ENCODE measurements at regions not wholly inside any gene's neighbourhood (a gene's known extent, or its start where the extent isn't known, plus 50 kb on each side); places are given as distances from the start of the nearest gene placed in this dataset.
"Not testable (repeated sequence)": the region's sequence is repeated elsewhere in the genome, so short reads cannot be mapped to it uniquely, and the experiment has no call there.

DNA sequence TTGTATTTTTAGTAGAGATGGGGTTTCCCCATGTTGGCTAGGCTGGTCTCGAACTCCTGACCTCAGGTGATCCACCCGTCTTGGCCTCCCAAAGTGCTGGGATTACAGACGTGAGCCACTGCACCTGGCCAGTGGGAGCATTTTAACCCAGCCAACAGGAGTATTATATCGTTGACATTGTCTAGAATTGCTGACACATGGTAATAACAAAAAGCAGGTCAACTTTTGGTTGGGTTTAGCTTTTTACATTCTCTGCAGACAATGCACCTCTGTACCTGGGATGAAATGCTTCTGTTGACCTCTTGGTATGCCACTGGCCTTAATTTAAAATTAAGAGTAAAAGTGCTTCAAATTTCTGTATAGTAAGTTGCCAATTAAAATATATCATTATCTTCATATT lies 245.6 kb downstream of the TTC6 start:
- DNase-seq: not testable (repeated sequence)

DNA sequence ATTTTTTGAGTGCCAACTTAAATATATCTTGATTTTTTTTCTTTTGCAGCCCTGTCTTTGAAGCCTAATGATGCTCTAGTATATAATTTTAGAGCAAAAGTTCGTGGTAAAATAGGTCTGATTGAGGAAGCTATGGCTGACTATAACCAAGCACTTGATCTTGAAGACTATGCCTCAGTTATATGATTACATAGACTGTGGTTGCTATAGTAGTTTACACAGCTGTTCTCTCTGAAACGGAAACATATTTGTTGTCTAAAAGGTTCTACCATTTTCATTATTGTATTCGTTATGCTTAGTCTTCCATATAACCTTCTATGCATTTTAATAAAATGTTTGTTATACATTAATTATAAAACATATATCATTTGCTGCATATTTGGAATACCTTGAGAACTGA lies 246.7 kb downstream of the TTC6 start:
- DNase-seq: no peak

GRCh38 chr14:37843954-37844607 lies 248.7 kb downstream of the TTC6 start:
- DNase-seq: no peak

DNA sequence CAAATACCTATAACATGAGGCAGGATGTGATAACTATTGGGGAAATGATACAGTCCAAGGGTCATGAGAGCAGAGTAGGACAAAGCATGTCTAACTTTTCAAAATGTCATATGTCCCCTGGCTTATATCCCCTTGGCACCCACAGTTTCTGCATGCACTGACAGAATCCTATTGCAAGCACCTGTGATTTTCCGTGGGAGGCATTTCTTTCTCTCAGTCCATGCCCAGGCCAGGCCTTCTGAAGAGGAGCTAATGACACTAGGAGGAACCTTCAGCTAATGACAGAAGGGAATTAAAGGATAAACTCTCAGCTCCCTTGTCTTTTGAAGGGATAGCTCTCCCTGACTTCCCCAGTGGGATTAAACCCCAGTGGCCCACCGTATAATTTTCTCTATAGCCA lies 249.2 kb downstream of the TTC6 start:
- no peak for DNase-seq

GRCh38 chr14:37848985-37849621 lies 253.7 kb downstream of the TTC6 start:
- DNase-seq: no peak

DNA sequence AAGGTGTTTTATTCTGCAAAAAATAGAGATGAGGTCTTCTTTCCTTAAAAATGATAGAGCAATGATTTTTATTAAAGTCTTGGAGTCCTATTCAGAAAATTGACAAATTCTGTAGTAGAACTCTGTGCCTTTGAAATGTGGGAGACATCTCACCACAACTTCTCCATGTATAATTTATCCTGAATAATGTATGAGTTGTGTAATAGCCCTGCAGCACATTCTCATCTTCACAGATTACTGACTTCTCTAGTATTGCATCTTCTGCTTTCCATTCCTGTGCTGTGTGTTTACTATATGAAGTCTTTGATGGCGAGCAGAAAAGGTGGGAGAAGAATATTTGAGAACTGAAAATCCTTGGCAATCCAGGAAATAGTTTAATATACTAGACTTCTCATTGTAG lies 255.6 kb downstream of the TTC6 start:
- DNase-seq: no peak

- no peak for DNase-seq
These were observed 260.4 kb downstream of the TTC6 start for GRCh38 chr14:37855871-37856270.

DNA sequence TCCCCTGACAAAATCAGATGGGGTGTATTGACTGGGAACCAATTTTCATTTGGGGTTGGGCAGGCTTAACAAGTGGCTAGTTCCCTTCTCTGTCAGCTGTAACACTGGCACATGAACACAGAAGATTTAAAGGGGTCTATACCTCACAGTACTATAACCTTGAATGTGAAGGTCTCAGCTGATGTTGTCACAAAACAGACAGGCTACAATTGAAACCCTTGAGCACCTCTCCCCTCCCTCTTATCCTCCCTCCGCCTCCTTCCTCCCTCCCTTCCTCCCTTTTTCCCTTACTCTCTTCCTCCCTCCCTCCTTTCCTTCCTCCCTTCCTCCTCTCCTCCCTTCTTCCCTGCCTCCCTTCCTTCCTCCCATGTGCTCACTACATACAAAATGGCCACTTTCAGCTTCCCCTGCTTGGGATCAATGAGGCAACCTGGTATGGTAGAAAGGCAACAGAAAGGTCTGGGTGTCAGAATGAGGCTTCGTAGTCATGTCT lies 262.4 kb downstream of the TTC6 start:
- no peak for DNase-seq

DNA sequence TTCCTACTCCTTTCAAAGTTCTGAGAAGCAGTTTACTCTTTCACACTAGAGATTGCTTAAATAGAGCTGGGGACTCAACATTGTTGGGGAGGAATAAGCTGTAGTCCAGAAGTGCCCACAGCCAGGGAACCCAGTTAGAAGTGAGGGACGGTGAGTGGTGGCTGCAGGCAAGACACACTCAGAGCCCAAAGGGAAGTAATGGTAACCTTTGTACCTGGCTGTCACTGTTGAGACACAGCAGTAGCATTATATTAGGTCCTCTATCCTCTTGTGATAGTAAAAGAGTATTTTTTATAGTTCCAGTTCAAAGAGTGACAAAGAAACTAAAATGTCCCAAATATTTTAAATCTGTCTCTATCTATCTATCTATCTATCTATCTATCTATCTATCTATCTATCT lies 263.3 kb downstream of the TTC6 start:
- no peak for DNase-seq

DNA sequence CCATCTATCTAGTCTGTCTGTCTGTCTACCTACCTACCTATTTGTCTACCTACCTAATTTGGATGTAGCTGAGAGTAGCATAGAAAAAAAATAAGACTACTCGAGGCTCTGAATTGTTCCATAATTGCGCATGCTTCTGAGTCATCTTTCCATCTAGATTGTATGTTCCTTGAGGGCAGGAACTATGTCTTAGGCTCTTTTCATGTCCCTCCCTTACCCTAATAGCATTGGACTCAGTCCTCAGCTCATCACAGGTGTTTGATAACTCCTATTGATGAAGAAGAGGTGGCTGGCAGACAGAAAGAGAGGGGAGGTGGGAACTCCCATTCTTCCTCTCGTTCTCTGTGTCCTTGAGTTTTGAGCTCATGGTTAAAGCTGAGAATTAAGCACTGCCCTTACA lies 263.7 kb downstream of the TTC6 start:
- DNase-seq: no peak

DNA sequence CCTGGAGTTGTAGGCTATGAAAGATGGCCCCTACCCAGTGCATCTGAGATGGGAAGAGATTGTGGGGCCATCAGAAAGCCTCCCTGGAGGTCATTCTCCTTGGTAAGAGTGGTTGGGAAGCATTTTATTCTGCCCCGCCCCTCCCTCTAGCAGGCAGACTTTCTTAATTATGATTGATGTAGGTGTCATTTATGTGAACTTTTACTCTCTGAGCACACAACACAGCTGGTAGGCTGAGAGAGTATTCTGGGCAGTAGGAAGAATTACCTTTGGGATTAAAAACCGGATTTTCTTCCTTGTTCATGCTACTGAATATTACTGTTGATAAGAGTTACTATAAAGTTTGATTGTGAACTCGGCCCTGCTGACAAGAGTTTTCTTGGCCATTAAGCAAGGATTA lies 266.8 kb downstream of the TTC6 start:
- no peak for DNase-seq

DNA sequence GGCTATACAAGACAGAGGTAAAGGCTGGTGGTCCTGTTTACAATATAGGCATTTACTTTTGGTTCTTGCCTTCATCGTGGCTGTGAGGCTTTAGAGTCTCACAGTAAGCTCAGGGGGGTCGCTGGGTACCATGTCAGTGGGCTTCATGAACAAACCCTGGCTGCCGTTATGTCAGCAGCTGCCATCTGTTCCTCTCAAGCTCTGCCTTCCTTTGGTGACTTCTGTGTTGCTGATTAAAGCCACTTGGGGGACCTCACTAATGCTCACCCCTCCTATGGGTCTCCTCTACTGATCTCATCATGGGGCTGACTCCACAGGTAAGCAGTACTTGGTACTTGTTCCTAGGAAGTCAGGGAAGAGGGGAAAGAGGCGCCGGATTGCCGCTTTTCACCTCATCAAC lies 268.7 kb downstream of the TTC6 start:
- no peak for DNase-seq

- DNase-seq: peak in 7 of 56 donors; percentile 3 to 29 (median 12)
These were observed 269.7 kb downstream of the TTC6 start for GRCh38 chr14:37864861-37865718.

DNA sequence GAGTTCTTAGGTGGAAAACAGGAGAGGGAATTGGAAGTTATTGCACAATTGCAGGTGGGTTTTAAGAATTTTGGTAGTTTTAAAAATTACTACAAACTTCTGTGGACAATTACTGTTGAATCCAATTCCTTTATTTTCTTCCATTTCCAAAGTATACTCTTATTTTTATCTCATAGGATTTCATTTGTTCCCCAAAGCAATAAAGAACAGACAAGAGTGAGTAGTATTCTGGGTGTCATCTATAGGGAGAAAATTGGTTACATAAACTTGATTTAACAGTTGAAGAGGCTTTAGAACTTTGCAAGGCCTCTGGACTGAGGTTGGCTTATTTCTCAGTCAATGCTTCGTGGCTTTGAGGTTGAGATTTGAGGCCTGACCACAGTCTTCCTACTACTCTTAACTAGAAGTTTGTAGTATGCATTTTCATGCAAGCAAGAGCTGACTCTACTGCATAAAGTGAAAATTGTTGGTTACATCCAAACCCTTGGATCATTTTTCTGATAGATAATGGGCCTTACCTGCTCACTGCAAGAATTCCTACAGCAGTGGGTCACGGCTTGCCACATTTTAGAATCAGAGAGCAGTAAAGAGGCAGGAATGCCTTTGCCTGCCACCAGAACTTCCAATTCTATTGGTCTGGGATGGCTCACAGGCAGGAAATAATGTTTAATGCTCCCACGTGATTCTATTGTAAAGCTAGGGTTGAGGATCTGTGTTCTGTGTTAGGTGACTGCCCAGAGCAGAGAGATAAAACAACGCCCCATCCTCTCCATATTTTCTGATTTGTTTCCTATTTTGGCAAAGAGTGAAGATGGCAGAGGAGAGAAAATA lies 270.5 kb downstream of the TTC6 start:
- DNase-seq: no peak

- DNase-seq: no peak
These were observed 274.2 kb downstream of the TTC6 start for GRCh38 chr14:37869633-37870032.

DNA sequence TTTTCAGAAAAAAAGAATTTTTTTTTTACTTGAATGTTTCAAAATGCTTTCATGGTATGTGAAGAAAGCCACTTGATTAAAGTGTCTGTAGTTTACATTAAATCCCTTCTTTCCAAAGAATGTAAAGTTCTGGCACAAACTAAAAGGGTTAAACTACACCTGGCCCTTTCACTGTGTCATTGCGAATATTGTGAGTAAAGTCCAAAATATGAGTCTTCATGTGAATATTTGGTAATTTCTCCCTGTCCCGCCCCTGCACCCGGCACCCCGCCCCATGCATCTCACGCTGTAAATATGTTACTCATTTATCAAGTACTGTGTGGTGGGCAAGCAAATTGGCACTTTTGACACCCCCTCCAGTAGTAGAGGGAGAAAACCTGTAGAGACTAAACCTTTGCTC lies 274.7 kb downstream of the TTC6 start:
- no peak for DNase-seq

GRCh38 chr14:37870632-37871346 lies 275.4 kb downstream of the TTC6 start:
- DNase-seq: no peak

DNA sequence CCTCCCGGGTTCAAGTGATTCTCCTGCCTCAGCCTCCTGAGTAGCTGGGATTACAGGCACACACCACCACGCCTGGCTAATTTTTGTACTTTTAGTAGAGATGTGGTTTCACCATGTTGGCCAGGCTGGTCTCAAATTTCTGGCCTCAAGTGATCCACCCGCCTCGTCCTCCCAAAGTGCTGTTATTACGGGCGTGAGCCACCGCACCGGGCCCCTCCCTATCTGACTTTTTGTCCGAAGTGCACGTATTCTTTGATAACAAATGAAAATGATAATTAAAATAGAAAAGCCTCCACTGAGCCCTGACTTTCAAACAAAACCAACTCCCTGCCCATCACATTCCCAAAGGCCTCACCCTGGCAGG lies 278.6 kb downstream of the TTC6 start:
- DNase-seq: not testable (repeated sequence)

GRCh38 chr14:37874429-37875109 lies 279.1 kb downstream of the TTC6 start:
- DNase-seq: peak in 40 of 56 donors; percentile 8 to 79 (median 34)

DNA sequence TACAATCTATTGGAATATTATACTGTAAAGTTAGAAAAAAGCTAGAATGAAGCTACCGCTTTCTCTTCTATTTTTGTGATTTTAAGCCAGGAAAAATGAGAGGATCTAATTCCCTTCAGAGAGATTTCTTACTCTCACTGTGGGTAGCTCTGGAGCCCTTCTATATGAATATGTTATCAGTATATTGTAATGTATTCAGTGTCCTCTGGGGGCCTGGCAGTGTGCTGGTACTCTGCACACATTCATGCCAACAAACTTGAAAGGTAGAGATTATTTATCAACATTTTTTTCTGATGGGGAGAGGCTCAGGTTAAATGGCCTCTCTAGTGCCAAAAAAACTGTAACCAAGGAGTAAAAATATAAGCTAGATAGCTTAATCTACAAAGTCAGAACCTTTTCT lies 292.8 kb downstream of the TTC6 start:
- no peak for DNase-seq

Measured in amygdala (tissue), 56 donors.